ENCODE measurements at regions not wholly inside any gene's neighbourhood (a gene's known extent, or its start where the extent isn't known, plus 50 kb on each side); places are given as distances from the start of the nearest gene placed in this dataset.

DNA sequence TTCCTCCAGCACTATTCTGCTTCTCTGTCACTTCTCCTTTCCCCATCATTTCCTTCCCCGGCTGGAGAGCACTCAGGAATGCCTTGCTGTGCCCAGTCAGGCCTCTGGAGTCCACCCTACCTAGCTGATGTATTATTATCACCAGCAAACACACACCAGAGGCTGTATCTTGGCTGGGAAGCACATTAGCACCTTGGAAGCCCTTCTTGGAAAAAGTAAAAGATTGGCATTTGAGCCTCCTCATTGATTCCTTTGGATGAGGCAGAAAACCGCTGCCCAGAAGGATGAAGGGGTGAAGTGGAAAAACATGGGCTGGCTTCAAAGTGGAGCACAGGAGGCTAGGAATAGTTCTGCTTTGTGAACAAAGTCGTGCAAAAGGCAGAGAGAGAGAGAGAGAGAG is 244.3 kb downstream of the RPLP1 start:
- no peak overlapping the region for H3K4me3 ChIP-seq (replicated peaks in 1 of 3)
- 55 to 58% methylated on average over 3 of the region's 3 CpGs for WGBS, 2 donors
- H3K27ac ChIP-seq, result no peak overlapping the region
- H3K27me3 ChIP-seq, result no peaks in the 10 kb centered on the region
- H3K36me3 ChIP-seq, result no peaks in the 10 kb centered on the region
- TF ChIP-seq POLR2A (IDR thresholded peaks at IDR 0.05) (no peak), CTCF (IDR thresholded peaks at IDR 0.05) (no peak)
- DNase-seq, result no peak
- H3K9me3 ChIP-seq, result no peaks in the 10 kb centered on the region
- intact Hi-C loops (cut with DNase I), result no loop called here
- no peaks in the 10 kb centered on the region for H3K4me1 ChIP-seq

DNA sequence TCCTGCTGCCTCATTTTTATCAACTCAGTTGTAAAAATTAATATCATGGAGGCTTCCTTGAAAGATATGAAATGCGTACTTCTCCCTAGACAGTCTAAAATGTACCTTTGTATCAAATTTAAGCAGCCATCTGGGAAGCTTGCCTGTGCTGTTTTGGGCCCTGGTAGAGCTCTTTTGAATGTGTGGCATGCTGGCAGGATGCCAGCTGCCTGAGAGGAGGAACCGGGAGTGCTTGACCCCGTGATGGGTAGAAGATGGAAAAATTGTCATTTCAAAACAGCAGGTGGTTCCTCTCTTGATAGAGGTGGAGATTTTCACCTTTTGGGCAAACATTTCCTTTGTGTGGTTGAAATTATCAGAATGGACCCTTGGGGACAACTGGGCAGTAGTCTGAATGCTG is 245.3 kb downstream of the RPLP1 start:
- intact Hi-C loops (cut with DNase I), result no loop called here
- peak; percentile 27 to 29 for DNase-seq
- H3K4me1 ChIP-seq, result no peaks in the 10 kb centered on the region
- no peaks in the 10 kb centered on the region for H3K27me3 ChIP-seq
- no peak overlapping the region for H3K27ac ChIP-seq
- H3K9me3 ChIP-seq, result no peaks in the 10 kb centered on the region
- H3K4me3 ChIP-seq (replicated peaks in 1 of 3), result no peak overlapping the region
- TF ChIP-seq CTCF (IDR thresholded peaks at IDR 0.05), result no peak
- TF ChIP-seq POLR2A (IDR thresholded peaks at IDR 0.05), result no peak
- 36 to 39% methylated on average over 3 of the region's 3 CpGs for WGBS, 2 donors
- no peaks in the 10 kb centered on the region for H3K36me3 ChIP-seq

- WGBS, 2 donors, result 84 to 92% methylated on average over 1 of the region's 1 CpG
- Histone ChIP-seq H3K36me3 (no peaks in the 10 kb centered on the region), H3K4me1 (peaks cover 0 to 8% of the 10 kb centered on the region in 2 donors), H3K4me3 (replicated peaks in 1 of 3) (no peak overlapping the region), H3K9me3 (no peaks in the 10 kb centered on the region), H3K27me3 (no peaks in the 10 kb centered on the region), H3K27ac (no peak overlapping the region)
- intact Hi-C loops (cut with DNase I), result no loop called here
- no peak for DNase-seq
- TF ChIP-seq CTCF (IDR thresholded peaks at IDR 0.05) (no peak), POLR2A (IDR thresholded peaks at IDR 0.05) (no peak)
Measured at GRCh38 chr15:69699096-69699495, 246.5 kb downstream of the RPLP1 start.

GRCh38 chr15:69700380-69700779 is 247.8 kb downstream of the RPLP1 start:
- no peak overlapping the region for H3K4me3 ChIP-seq (replicated peaks in 1 of 3)
- no peaks in the 10 kb centered on the region for H3K9me3 ChIP-seq
- intact Hi-C loops (cut with DNase I), result no loop called here
- no peak overlapping the region for H3K27ac ChIP-seq
- H3K36me3 ChIP-seq, result no peaks in the 10 kb centered on the region
- TF ChIP-seq POLR2A (IDR thresholded peaks at IDR 0.05) (no peak), CTCF (IDR thresholded peaks at IDR 0.05) (no peak)
- 94 to 100% methylated on average over 3 of the region's 3 CpGs for WGBS, 2 donors
- DNase-seq, result no peak
- H3K27me3 ChIP-seq, result no peaks in the 10 kb centered on the region
- peaks cover 0 to 10% of the 10 kb centered on the region in 2 donors for H3K4me1 ChIP-seq

GRCh38 chr15:69701198-69701597 is 248.6 kb downstream of the RPLP1 start:
- intact Hi-C loops (cut with DNase I), result no loop called here
- WGBS, 2 donors, result 88 to 92% methylated on average over 3 of the region's 3 CpGs
- TF ChIP-seq CTCF (IDR thresholded peaks at IDR 0.05), result no peak
- no peak for TF ChIP-seq POLR2A (IDR thresholded peaks at IDR 0.05)
- H3K4me1 ChIP-seq, result peaks cover 0 to 10% of the 10 kb centered on the region in 2 donors
- H3K36me3 ChIP-seq, result no peaks in the 10 kb centered on the region
- H3K27me3 ChIP-seq, result no peaks in the 10 kb centered on the region
- DNase-seq, result no peak
- H3K27ac ChIP-seq, result no peak overlapping the region
- no peak overlapping the region for H3K4me3 ChIP-seq (replicated peaks in 1 of 3)
- no peaks in the 10 kb centered on the region for H3K9me3 ChIP-seq

Data from thyroid gland (tissue), 4 donors.